DND-41 (cell line): ENCODE measurements at regions not wholly inside any gene's neighbourhood (a gene's known extent, or its start where the extent isn't known, plus 50 kb on each side); places are given as distances from the start of the nearest gene placed in this dataset.

Experiments used
- ATAC-seq: fragments of 200-7000 bp; cut with Tn5 transposase; 3 replicates; pipeline ENCODE4 v1.9.1; 2021; ENCODE audit warnings: low read depth; ENCODE audit not compliant: insufficient read depth
- DNase-seq: peaks from one replicate; pipeline ENCODE4 v3.0.0-alpha.2; 2020
- H2AFZ ChIP-seq: 2 replicates; pipeline ENCODE4 v1.6.0; 2012; ENCODE audit warnings: low read depth, low read length
- H3K27ac ChIP-seq: 2 replicates; pipeline ENCODE4 v1.5.1; 2012; ENCODE audit warnings: low read length, inconsistent platforms
- H3K27me3 ChIP-seq: fragments of 200-600 bp; sonication (generic); 2 replicates; pipeline ENCODE4 v1.6.0; 2012; ENCODE audit warnings: low read length, mild to moderate bottlenecking, inconsistent platforms; ENCODE audit not compliant: insufficient read depth, poor library complexity
- H3K36me3 ChIP-seq: 2 replicates; pipeline ENCODE4 v1.5.1; 2012; ENCODE audit warnings: low read length, inconsistent platforms; ENCODE audit not compliant: insufficient read depth
- H3K4me1 ChIP-seq: 2 replicates; pipeline ENCODE4 v1.5.1; 2012; ENCODE audit warnings: mild to moderate bottlenecking, low read length; ENCODE audit not compliant: insufficient read depth
- H3K4me2 ChIP-seq: 2 replicates; pipeline ENCODE4 v1.6.0; 2012; ENCODE audit warnings: mild to moderate bottlenecking, moderate library complexity, low read length, inconsistent platforms; ENCODE audit not compliant: insufficient read depth
- H3K4me3 ChIP-seq, 2 experiments: fragments of 200-600 bp in 1 of 2; shearing (Covaris generic) in 1 of 2; 2 replicates each; pipeline ENCODE4 v1.5.1; 2012 to 2016; ENCODE audit warnings: inconsistent platforms in 2 of 2, low read length in 2 of 2, mild to moderate bottlenecking in 2 of 2, low read depth in 1 of 2, moderate library complexity in 1 of 2
- H3K79me2 ChIP-seq: 2 replicates; pipeline ENCODE4 v1.6.0; 2012; ENCODE audit warnings: low read length, inconsistent platforms; ENCODE audit not compliant: insufficient read depth
- H3K9ac ChIP-seq: 2 replicates; pipeline ENCODE4 v1.6.0; 2012; ENCODE audit warnings: low read depth, mild to moderate bottlenecking, inconsistent platforms, low read length, moderate library complexity
- H3K9me3 ChIP-seq: 2 replicates; pipeline ENCODE4 v1.5.1; 2012; ENCODE audit warnings: low read length, moderate library complexity, mild to moderate bottlenecking, inconsistent platforms; ENCODE audit not compliant: insufficient read depth, severe bottlenecking
- H4K20me1 ChIP-seq: 2 replicates; pipeline ENCODE4 v1.6.0; 2012; ENCODE audit warnings: low read length; ENCODE audit not compliant: insufficient read depth
- CTCF ChIP-seq: IDR thresholded peaks from 2 replicates; pipeline ENCODE4 v1.5.1; 2012; ENCODE audit warnings: borderline replicate concordance, low read length, moderate library complexity, mild to moderate bottlenecking; ENCODE audit not compliant: poor library complexity, severe bottlenecking; ENCODE audit errors: extremely low read depth
- EZH2 ChIP-seq: IDR thresholded peaks from 3 replicates; pipeline ENCODE4 v1.6.1; 2012; ENCODE audit warnings: borderline replicate concordance, low read depth, mild to moderate bottlenecking, moderate library complexity, low read length, inconsistent platforms; ENCODE audit not compliant: severe bottlenecking

GRCh38 chr5:38197118-38197517 lies 61.2 kb upstream of the EGFLAM start:
- ATAC-seq (no peak), DNase-seq (no peak)

GRCh38 chr5:38193015-38193581 lies 65.3 kb upstream of the EGFLAM start:
- no peak overlapping the region for H3K9ac ChIP-seq
- H3K4me3 ChIP-seq = no peak overlapping the region
- DNase-seq (peak; percentile 67), ATAC-seq (peak; percentile 93)
- H3K27me3 ChIP-seq = peaks cover 15% of the 10 kb centered on the region
- H2AFZ ChIP-seq = 0 out of 2 replicates have a peak overlapping the region, but pooled peaks have one; percentile 17
- H3K4me1 ChIP-seq = no peaks in the 10 kb centered on the region
- H3K9me3 ChIP-seq = no peaks in the 10 kb centered on the region
- no peaks in the 10 kb centered on the region for H3K36me3 ChIP-seq
- H4K20me1 ChIP-seq = no peaks in the 10 kb centered on the region
- H3K4me2 ChIP-seq = no peak overlapping the region
- no peak overlapping the region for H3K27ac ChIP-seq
- no peaks in the 10 kb centered on the region for H3K79me2 ChIP-seq
- TF ChIP-seq EZH2 (no peak), CTCF (peak; percentile 96)

More at GRCh38 chr5:38197118-38197517, 61.2 kb upstream of the EGFLAM start:
- Histone ChIP-seq H3K4me2 (no peak overlapping the region), H2AFZ (no peak overlapping the region), H3K9ac (no peak overlapping the region), H4K20me1 (no peaks in the 10 kb centered on the region), H3K27ac (no peak overlapping the region), H3K9me3 (no peaks in the 10 kb centered on the region), H3K4me1 (no peaks in the 10 kb centered on the region), H3K27me3 (peaks cover 15% of the 10 kb centered on the region), H3K4me3 (no peak overlapping the region), H3K36me3 (no peaks in the 10 kb centered on the region), H3K79me2 (no peaks in the 10 kb centered on the region)
- TF ChIP-seq EZH2 (no peak), CTCF (no peak)

- Histone ChIP-seq H2AFZ (no peak overlapping the region), H3K4me1 (no peaks in the 10 kb centered on the region), H3K4me2 (no peak overlapping the region), H3K79me2 (no peaks in the 10 kb centered on the region), H3K9me3 (no peaks in the 10 kb centered on the region), H3K4me3 (no peak overlapping the region), H4K20me1 (no peaks in the 10 kb centered on the region), H3K27me3 (peaks cover 15% of the 10 kb centered on the region), H3K9ac (no peak overlapping the region), H3K27ac (no peak overlapping the region), H3K36me3 (no peaks in the 10 kb centered on the region)
- ATAC-seq (no peak), DNase-seq (no peak)
- TF ChIP-seq CTCF (no peak), EZH2 (no peak)
Observed at GRCh38 chr5:38191693-38192092, 66.7 kb upstream of the EGFLAM start.
